MV-4-11 (cell line): ENCODE measurements at regions not wholly inside any gene's neighbourhood (a gene's known extent, or its start where the extent isn't known, plus 50 kb on each side); places are given as distances from the start of the nearest gene placed in this dataset.
A peak's percentile ranks its signal among the peaks of the same experiment; 100 is the strongest.

Experiments
- DNase-seq: peaks from one replicate; lab custom pipeline; 2025; lab: John Stamatoyannopoulos, UW

DNA sequence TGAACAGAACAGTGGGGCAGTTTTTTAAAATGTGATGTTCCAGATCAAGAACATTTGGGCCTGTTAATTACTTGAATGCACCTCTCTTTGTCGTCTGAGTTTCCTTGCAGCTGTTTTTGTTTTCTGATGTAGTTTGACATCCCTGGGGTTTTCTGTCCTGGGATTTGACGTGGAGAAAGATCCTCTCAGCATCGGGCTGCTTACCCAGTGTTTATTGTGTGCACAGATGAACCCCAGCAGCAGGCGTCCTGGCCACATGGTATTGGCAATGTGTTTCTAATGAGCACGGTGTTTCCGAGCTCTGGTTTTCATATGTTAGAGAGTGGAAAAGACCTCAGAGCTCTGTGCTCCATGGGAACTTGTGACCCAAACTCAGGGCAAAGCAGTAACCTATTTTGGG lies 191.1 kb upstream of the IRX3 start:
- DNase-seq: no peak

- no peak for DNase-seq
Measured at GRCh38 chr16:54475019-54475601, 188.5 kb upstream of the IRX3 start.

GRCh38 chr16:54473226-54473993 lies 186.8 kb upstream of the IRX3 start:
- DNase-seq: no peak

- DNase-seq: no peak
Measured at GRCh38 chr16:54467398-54467797, 180.8 kb upstream of the IRX3 start.

GRCh38 chr16:54466233-54466632 lies 179.6 kb upstream of the IRX3 start:
- no peak for DNase-seq

- no peak for DNase-seq
Measured at GRCh38 chr16:54465063-54465462, 178.5 kb upstream of the IRX3 start.

- DNase-seq: no peak
Measured at GRCh38 chr16:54462771-54463170, 176.2 kb upstream of the IRX3 start.

- DNase-seq: no peak
Measured at GRCh38 chr16:54462151-54462651, 175.6 kb upstream of the IRX3 start.

- no peak for DNase-seq
Measured at GRCh38 chr16:54460263-54460860, 173.8 kb upstream of the IRX3 start.

DNA sequence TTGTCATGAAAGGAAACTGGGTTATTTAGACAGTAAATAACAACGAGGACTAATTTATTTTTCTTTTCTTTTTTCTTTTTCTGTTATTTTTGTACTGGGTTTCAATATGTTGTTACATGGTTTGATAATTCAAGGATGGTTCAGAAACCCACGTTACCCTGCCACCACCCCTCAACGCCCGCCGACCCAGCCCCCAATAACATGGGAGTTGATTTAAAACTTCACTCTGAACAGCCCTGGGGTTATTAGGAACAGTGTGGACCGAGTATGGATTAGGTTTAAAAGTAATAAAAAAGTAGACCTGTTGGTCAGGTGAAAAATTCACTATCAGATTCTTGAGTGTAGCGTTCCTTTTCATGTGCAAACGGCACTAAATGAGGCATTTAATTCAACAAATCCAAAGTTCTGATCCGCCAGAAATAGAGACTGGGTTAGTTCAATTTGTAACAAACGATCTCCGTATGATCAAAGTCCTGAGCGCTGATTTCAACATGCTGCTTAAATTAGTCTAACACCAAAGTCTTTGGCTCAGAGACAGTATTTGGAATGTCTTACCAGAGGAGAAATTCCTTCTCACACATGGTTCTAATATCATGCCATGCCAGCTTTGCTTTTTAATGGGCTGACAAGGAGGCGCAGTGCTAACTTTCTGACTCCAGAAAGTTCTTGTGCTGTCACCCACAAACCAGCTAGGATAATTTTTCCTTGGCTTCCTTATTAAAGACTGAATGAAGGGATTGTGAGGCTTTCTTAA lies 173.1 kb upstream of the IRX3 start:
- DNase-seq: no peak

- no peak for DNase-seq
Measured at GRCh38 chr16:54458923-54459322, 172.3 kb upstream of the IRX3 start.

- DNase-seq: no peak
Measured at GRCh38 chr16:54456291-54456690, 169.7 kb upstream of the IRX3 start.

DNA sequence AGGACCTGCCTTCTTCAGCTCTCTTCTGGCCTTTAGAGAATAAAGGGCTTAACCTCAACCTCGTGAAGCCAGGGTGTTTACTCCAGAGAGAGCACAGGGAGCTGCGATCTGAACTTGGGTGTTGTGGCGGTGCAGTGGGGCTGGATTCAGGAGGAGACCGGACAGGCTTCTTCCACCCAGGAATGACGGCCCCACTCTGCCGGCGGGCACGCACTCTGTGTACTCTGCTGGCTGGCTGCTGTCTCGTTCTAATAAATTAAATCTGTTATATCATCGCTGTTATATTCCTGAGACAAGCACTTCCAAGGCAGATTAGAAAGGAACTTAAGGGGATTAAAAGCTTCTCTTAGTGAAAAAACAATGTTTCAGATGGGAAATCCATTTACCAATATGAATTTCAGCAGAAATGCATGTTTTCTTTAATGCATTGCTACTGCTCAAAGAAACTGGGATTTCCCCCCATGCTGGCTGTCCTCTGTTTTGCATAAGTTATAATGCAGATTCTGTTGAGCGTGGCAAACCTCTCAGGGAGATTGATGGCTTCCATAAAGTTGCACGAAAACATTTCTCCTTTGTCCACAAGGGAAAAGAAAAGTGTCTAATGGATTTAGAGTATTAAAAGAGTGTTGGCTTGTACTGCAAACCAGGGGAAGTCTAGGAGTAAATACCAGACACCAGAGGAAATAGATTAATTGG lies 168.6 kb upstream of the IRX3 start:
- DNase-seq: no peak

DNA sequence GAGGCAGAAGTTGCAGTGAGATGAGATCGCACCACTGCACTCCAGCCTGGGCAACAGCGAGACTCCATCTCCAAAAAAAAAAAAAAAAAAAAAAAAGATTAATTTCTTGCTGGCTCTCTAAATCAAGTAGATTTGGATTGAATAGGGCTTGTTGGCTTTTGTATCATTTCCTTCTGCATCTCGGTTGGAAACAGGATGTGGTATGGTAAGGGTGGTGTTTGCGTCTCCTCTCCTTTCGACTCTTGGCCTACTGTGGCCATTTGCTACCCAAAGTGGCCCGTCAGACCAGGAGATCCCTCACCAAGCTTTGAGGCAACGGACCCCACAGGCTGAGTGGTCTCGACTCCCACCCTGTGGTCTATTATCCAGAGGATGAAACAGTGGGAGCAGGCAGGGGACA lies 168.0 kb upstream of the IRX3 start:
- peak; percentile 70 for DNase-seq

- DNase-seq: no peak
Measured at GRCh38 chr16:54453871-54454270, 167.3 kb upstream of the IRX3 start.

GRCh38 chr16:54447576-54448440 lies 161.2 kb upstream of the IRX3 start:
- peak; percentile 91 for DNase-seq

DNA sequence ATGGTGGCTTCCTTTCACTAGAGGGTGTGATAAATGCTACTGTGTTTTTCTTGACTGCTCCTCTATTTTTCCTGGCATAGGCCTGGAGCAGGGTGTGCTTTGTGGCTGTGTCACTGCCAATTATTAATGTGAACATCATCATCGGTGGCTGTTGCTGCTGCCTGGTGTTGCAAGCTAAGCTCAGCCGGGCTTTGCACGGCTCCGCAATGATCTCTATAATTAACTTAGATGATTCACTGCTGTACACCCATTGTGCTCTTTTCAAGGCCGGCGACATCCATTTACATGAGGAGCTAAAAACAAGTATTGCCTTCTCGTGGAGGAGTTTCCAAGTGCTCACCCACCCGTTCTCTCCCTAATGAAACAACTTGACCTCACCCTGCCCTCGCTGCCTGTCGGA lies 160.1 kb upstream of the IRX3 start:
- DNase-seq: peak; percentile 95

DNA sequence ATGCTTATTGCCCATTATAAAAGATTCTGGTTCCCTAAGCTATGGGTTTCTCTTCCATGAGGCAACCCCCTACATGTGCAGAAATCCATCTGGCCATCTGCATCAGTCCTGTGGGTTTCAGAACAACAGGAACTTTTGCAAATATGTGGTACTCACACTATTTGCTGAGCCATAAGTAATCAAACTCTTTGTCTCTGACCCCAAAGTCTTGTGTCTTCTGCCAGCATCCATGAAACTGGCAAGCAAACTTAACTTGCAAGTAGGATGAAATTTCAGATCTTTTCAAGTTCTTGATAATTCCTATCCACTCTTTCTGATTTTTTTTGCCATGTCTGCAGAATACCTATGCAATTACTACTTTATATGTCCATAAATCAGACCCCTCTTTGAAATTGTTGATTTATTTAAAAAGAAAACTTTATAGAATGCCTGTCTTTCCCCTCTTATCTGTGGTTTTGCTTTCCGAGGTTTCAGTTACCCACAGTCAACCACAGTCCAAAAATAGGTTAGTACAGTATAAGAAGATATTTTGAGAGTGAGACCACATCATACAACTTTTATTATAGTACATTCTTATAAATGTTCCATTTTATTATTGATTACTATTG lies 158.4 kb upstream of the IRX3 start:
- DNase-seq: peak; percentile 68

- DNase-seq: no peak
Measured at GRCh38 chr16:54443839-54444238, 157.3 kb upstream of the IRX3 start.

GRCh38 chr16:54443352-54443751 lies 156.8 kb upstream of the IRX3 start:
- no peak for DNase-seq

GRCh38 chr16:54442864-54443263 lies 156.3 kb upstream of the IRX3 start:
- DNase-seq: no peak
